Hematopoietic multipotent progenitor cell treated with erythropoietin and hydrocortisone succinate and interleukin-3 and kit ligand, for 17 days (in vitro differentiated cells): ENCODE measurements at regions not wholly inside any gene's neighbourhood (a gene's known extent, or its start where the extent isn't known, plus 50 kb on each side); places are given as distances from the start of the nearest gene placed in this dataset.

ENCODE experiments used
- DNase-seq: peaks from one replicate; pipeline ENCODE4 v3.0.0-alpha.2; 2015; ENCODE audit warnings: low spot score

DNA sequence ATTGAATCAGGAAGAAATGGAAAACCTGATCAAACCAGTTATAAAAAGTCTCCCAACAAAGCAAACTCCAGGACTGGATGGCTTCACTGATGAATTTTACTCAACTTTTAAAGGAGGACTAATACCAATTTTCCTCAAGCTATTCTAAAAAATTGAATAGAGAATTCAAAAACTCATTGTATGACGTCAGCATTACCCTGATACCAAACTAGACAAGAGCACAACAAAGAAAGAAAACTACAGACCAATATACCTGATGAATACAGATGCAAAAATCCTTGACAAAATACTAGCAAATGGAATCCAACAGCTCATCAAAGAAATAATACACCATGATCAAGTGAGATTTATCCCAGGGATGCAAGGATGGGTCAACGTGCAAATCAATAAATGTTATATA is 172.9 kb downstream of the FNDC1 start:
- no peak for DNase-seq

DNA sequence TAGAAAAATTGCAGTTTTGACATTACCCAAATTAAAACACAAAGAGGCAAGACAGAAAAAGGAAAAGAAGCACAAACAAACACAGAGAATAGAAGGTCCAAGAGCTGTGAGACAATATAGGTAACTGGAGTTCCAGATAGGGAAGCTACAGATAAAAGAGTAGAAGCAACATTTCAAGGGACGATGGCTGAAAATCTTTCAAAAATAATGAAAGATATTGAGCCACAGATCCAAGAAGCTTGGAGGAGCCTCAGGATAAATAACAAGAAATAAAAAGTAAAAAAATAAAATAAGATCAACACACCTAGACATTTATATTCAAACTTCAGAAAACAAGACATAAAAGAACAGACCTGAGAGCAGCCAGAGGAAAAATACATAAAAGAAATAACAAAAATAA is 164.9 kb downstream of the FNDC1 start:
- DNase-seq = no peak

GRCh38 chr6:159331451-159331850 is 162.3 kb downstream of the FNDC1 start:
- DNase-seq = no peak

- DNase-seq = no peak
These were observed 159.9 kb downstream of the FNDC1 start for GRCh38 chr6:159329081-159329480.

GRCh38 chr6:159328052-159328451 is 158.9 kb downstream of the FNDC1 start:
- no peak for DNase-seq

GRCh38 chr6:159325476-159325875 is 156.3 kb downstream of the FNDC1 start:
- DNase-seq = no peak

DNA sequence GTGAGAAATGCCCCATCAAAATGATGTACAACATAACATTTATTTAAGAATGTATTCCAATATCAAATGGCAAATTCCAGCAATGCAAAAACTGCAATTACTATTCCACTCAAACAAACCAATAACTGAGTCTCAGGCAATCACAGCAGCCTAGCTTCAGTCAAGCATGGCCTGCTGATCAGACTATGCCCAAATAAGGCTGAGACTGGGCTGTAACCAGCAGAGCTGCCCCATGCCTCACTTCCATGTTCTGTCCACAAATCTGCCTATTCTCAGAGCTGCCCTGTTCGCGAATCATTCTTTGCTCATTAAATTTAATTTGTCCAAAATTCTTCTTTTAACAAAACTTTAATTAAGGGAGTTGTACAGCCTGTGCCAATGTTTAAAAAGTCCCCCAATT is 155.4 kb downstream of the FNDC1 start:
- DNase-seq = no peak
